Heart left ventricle (tissue), 16 donors: ENCODE measurements at regions not wholly inside any gene's neighbourhood (a gene's known extent, or its start where the extent isn't known, plus 50 kb on each side); places are given as distances from the start of the nearest gene placed in this dataset.
"Not testable (repeated sequence)": the region's sequence is repeated elsewhere in the genome, so short reads cannot be mapped to it uniquely, and the experiment has no call there.

Experiments used
- ATAC-seq, 4 donors: fragments of 200-7000 bp; cut with Tn5 transposase; one replicate each; pipeline ENCODE4 v1.9.1; 2020 to 2022; ENCODE audit warnings: moderate library complexity in 4 of 4, mild to moderate bottlenecking in 3 of 4, moderate number of reproducible peaks in 1 of 4
- DNase-seq, 5 donors: peaks; one replicate each; pipeline ENCODE4 v3.0.0-alpha.2; 2020
- H3K27ac ChIP-seq, 12 donors: fragments of 200-600 bp; sonication (generic) in 4 of 12; one replicate each; pipeline versions ENCODE4 v1.5.0 to v1.8.0; 2016 to 2022; ENCODE audit warnings: mild to moderate bottlenecking in 2 of 12
- H3K27me3 ChIP-seq, 9 donors: fragments of 200-600 bp; sonication (generic) in 2 of 9; one replicate each; pipeline versions ENCODE4 v1.5.1 to v1.8.0; 2016 to 2022; ENCODE audit warnings: mild to moderate bottlenecking in 3 of 9
- H3K36me3 ChIP-seq, 9 donors: fragments of 200-600 bp; sonication (generic) in 2 of 9; one replicate each; pipeline versions ENCODE4 v1.5.0 to v1.8.0; 2018 to 2022; ENCODE audit warnings: mild to moderate bottlenecking in 2 of 9
- H3K4me1 ChIP-seq, 12 donors: fragments of 200-600 bp; sonication (generic) in 4 of 12; one replicate each; pipeline versions ENCODE4 v1.5.0 to v1.8.0; 2016 to 2022; ENCODE audit warnings: mild to moderate bottlenecking in 3 of 12
- H3K4me3 ChIP-seq, 12 donors: fragments of 200-600 bp; sonication (generic) in 4 of 12; one replicate each; pipeline versions ENCODE4 v1.5.0 to v1.8.0; 2017 to 2022; ENCODE audit warnings: mild to moderate bottlenecking in 9 of 12, moderate library complexity in 4 of 12
- H3K9me3 ChIP-seq, 12 donors: fragments of 200-600 bp; sonication (generic) in 4 of 12; one replicate each; pipeline versions ENCODE4 v1.5.0 to v1.8.0; 2016 to 2022; ENCODE audit warnings: mild to moderate bottlenecking in 1 of 12
- CTCF ChIP-seq, 12 donors: fragments of 200-600 bp; sonication (generic) in 4 of 12; IDR thresholded peaks; one replicate each; pipeline versions ENCODE4 v1.5.0 to v1.8.0; 2018 to 2022; ENCODE audit warnings: antibody characterized with exemption in 12 of 12, mild to moderate bottlenecking in 5 of 12
- POLR2A ChIP-seq, 2 donors: fragments of 450-650 bp; IDR thresholded peaks; one replicate each; pipeline ENCODE4 v1.6.1; 2017; ENCODE audit warnings: antibody characterized with exemption in 2 of 2, mild to moderate bottlenecking in 2 of 2, moderate library complexity in 2 of 2
- WGBS, 4 donors: extraction: QIAGEN DNeasy Blood & Tissue Kit in 2 of 4; methylation state at CpG; one replicate each; pipeline versions ENCODE4 v1.1.5 to v1.1.7; 2013 to 2018; 5-methylcytosine and 5-hydroxymethylcytosine counted together
- intact Hi-C, 10 donors: fragments of 100-400 bp; cut with DNase I; formaldehyde crosslinking; loops; one replicate each; pipeline versions ENCODE4 v1.11.1 to v1.14.2; 2022
- donor health status: ischemic (EF 13 %, LVEDD 7.1; RV severe dilation, severe dysfunction).
- donor health status: healthy with polysubstance abuse.
- donor health status: DM: no; HTN: yes; CAD: no.
- donor health status: DM: no; HTN: no; CAD: no.
- donor health status: ischemic (EF 25% LVEDD 6.9; RV normal size, moderate dysfunction).
- donor health status: ischemic (EF 25% LVEDD 5.7; RV mildly dilated, moderate dysfunction).
- donor health status: healthy.
- donor health status: DM: yes; HTN: yes; CAD: no.
- donor health status: ischemic (EF 35%, LVEDD 5.7; RV mildly dilated, moderate dysfunction).
- donor health status: nonischemic (EF 11% LVEDD 7.7; RV severe dilation, severe dysfunction).
- donor health status: DM: yes; HTN: yes; CAD: no.
- donor health status: PGD.
- donor health status: ischemic (EF 29% LVEDD 5.4; RV normal size, mild dysfunction).
- donor health status: nonischemic (EF 23%, LVEDD 6.1; RV moderate dilation, normal function).

GRCh38 chr22:33126881-33127280 lies 68.7 kb upstream of the SYN3 start:
- DNase-seq (no peak), ATAC-seq (no peak)
- H3K9me3 ChIP-seq: no peaks in the 10 kb centered on the region
- H3K4me3 ChIP-seq: no peak overlapping the region
- H3K36me3 ChIP-seq: no peaks in the 10 kb centered on the region
- intact Hi-C loops: loop anchor here in 1 of 10 donors (10.0 kb wide), 1 partner anchor 102 kb away; no protein-coding TSS in a partner anchor
- 20 to 36% (median 25%) methylated on average over 3 of the region's 3 CpGs for WGBS, 4 donors
- no peak overlapping the region for H3K27ac ChIP-seq
- peak in 2 of 12 donors; percentile 11 to 16 for TF ChIP-seq CTCF (IDR thresholded peaks at IDR 0.05)
- no peak for TF ChIP-seq POLR2A (IDR thresholded peaks at IDR 0.05)
- H3K27me3 ChIP-seq: peaks cover 0 to 8% (median 0%) of the 10 kb centered on the region in 9 donors
- H3K4me1 ChIP-seq: no peaks in the 10 kb centered on the region

- no peaks in the 10 kb centered on the region for H3K36me3 ChIP-seq
- H3K4me3 ChIP-seq: no peak overlapping the region
- peaks cover 0 to 8% (median 0%) of the 10 kb centered on the region in 9 donors for H3K27me3 ChIP-seq
- H3K9me3 ChIP-seq: no peaks in the 10 kb centered on the region
- no peak for TF ChIP-seq POLR2A (IDR thresholded peaks at IDR 0.05)
- no peak for TF ChIP-seq CTCF (IDR thresholded peaks at IDR 0.05)
- no peak for DNase-seq
- intact Hi-C loops: loop anchor here in 1 of 10 donors (10.0 kb wide), 1 partner anchor 100 kb away; no protein-coding TSS in a partner anchor
- WGBS, 4 donors: 74 to 80% (median 77%) methylated on average over 4 of the region's 4 CpGs
- no peak for ATAC-seq
- H3K4me1 ChIP-seq: no peaks in the 10 kb centered on the region
- H3K27ac ChIP-seq: no peak overlapping the region
Observed at GRCh38 chr22:33124471-33124870, 66.3 kb upstream of the SYN3 start.

GRCh38 chr22:33122439-33122838 lies 64.3 kb upstream of the SYN3 start:
- not testable (repeated sequence) for DNase-seq, H3K27me3 ChIP-seq, H3K9me3 ChIP-seq, H3K4me3 ChIP-seq, H3K27ac ChIP-seq, H3K36me3 ChIP-seq, H3K4me1 ChIP-seq, ATAC-seq
- intact Hi-C loops: loop anchor here in 1 of 10 donors (10.0 kb wide), 1 partner anchor 98 kb away; no protein-coding TSS in a partner anchor
- WGBS, 4 donors: 88 to 97% (median 93%) methylated on average over 5 of the region's 5 CpGs

- WGBS, 4 donors: 85 to 94% (median 92%) methylated on average over 2 of the region's 2 CpGs
- H3K4me1 ChIP-seq: no peaks in the 10 kb centered on the region
- no peak for TF ChIP-seq POLR2A (IDR thresholded peaks at IDR 0.05)
- TF ChIP-seq CTCF (IDR thresholded peaks at IDR 0.05): no peak
Observed at GRCh38 chr22:33119044-33119443, 60.9 kb upstream of the SYN3 start.

GRCh38 chr22:33117821-33118220 lies 59.6 kb upstream of the SYN3 start:
- H3K27ac ChIP-seq: no peak overlapping the region
- intact Hi-C loops: no loop called here
- ATAC-seq (no peak), DNase-seq (no peak)
- TF ChIP-seq POLR2A (IDR thresholded peaks at IDR 0.05) (no peak), CTCF (IDR thresholded peaks at IDR 0.05) (no peak)
- H3K4me1 ChIP-seq: no peaks in the 10 kb centered on the region
- H3K9me3 ChIP-seq: peaks cover 0 to 3% (median 0%) of the 10 kb centered on the region in 12 donors
- H3K27me3 ChIP-seq: no peaks in the 10 kb centered on the region
- no peaks in the 10 kb centered on the region for H3K36me3 ChIP-seq
- no peak overlapping the region for H3K4me3 ChIP-seq

More at GRCh38 chr22:33119044-33119443, 60.9 kb upstream of the SYN3 start:
- Histone ChIP-seq H3K9me3 (peaks cover 0 to 3% (median 0%) of the 10 kb centered on the region in 12 donors), H3K4me3 (no peak overlapping the region), H3K27ac (no peak overlapping the region), H3K36me3 (no peaks in the 10 kb centered on the region), H3K27me3 (no peaks in the 10 kb centered on the region)
- ATAC-seq (no peak), DNase-seq (no peak)
- intact Hi-C loops: no loop called here
